Neural cell (in vitro differentiated cells): ENCODE measurements at regions not wholly inside any gene's neighbourhood (a gene's known extent, or its start where the extent isn't known, plus 50 kb on each side); places are given as distances from the start of the nearest gene placed in this dataset.

Experiments used
- H2AFZ ChIP-seq: fragments of 200-600, 300-800 bp; sonication (generic), shearing (Covaris generic); 2 replicates; pipeline ENCODE4 v1.6.0; 2014; ENCODE audit warnings: low read depth, mild to moderate bottlenecking, antibody characterized with exemption, low read length, moderate library complexity
- H3F3A ChIP-seq: fragments of 200-600 bp; shearing (Covaris generic); 2 replicates; pipeline ENCODE4 v1.6.1; 2016; ENCODE audit warnings: mild to moderate bottlenecking, moderate library complexity, mixed read lengths, antibody characterized with exemption, low read length; ENCODE audit not compliant: insufficient read depth, poor library complexity, severe bottlenecking
- H3K27ac ChIP-seq: fragments of 200-600, 300-800 bp; sonication (generic), shearing (Covaris generic); 2 replicates; pipeline ENCODE4 v1.5.1; 2014; ENCODE audit warnings: mild to moderate bottlenecking, low read length, moderate library complexity
- H3K27me3 ChIP-seq: fragments of 300-800, 200-600 bp; sonication (generic), shearing (Covaris generic); 2 replicates; pipeline ENCODE4 v1.6.0; 2014; ENCODE audit warnings: mild to moderate bottlenecking, low read depth, low read length, moderate library complexity; ENCODE audit not compliant: insufficient read depth
- H3K36me3 ChIP-seq: fragments of 300-800, 200-600 bp; sonication (generic), shearing (Covaris generic); 2 replicates; pipeline ENCODE4 v1.5.1; 2014; ENCODE audit warnings: mild to moderate bottlenecking, antibody characterized with exemption, low read length, moderate library complexity; ENCODE audit not compliant: insufficient read depth
- H3K4me2 ChIP-seq: fragments of 300-800, 200-600 bp; sonication (generic), shearing (Covaris generic); 2 replicates; pipeline ENCODE4 v1.6.0; 2014; ENCODE audit warnings: mild to moderate bottlenecking, low read length
- H3K4me3 ChIP-seq: fragments of 300-800, 200-600 bp; sonication (generic), shearing (Covaris generic); 2 replicates; pipeline ENCODE4 v1.5.1; 2014; ENCODE audit warnings: mild to moderate bottlenecking, low read length, moderate library complexity
- H3K79me2 ChIP-seq: fragments of 200-600 bp; shearing (Covaris generic); replicated peaks from 2 replicates; pipeline ENCODE4 v1.6.0; 2014; ENCODE audit warnings: mild to moderate bottlenecking, low read length, moderate library complexity; ENCODE audit not compliant: insufficient read depth
- H3K9ac ChIP-seq: fragments of 300-800, 200-600 bp; sonication (generic), shearing (Covaris generic); 2 replicates; pipeline ENCODE4 v1.6.1; 2016; ENCODE audit warnings: mild to moderate bottlenecking, low read length, mixed read lengths
- H3K9me2 ChIP-seq: fragments of 200-600 bp; shearing (Covaris generic); 2 replicates; pipeline ENCODE4 v1.6.1; 2016; ENCODE audit warnings: mild to moderate bottlenecking, low read length, mixed read lengths; ENCODE audit not compliant: insufficient read depth
- H3K9me3 ChIP-seq: fragments of 200-600, 300-800 bp; sonication (generic), shearing (Covaris generic); 2 replicates; pipeline ENCODE4 v1.6.1; 2016; ENCODE audit warnings: mild to moderate bottlenecking, mixed run types, low read length, moderate library complexity, mixed read lengths
- H4K20me1 ChIP-seq: fragments of 200-600 bp; shearing (Covaris generic); 2 replicates; pipeline ENCODE4 v1.6.1; 2016; ENCODE audit warnings: mild to moderate bottlenecking, mixed run types; ENCODE audit not compliant: insufficient read depth
- EP300 ChIP-seq: fragments of 450-650 bp; conservative IDR thresholded peaks from 2 replicates; pipeline ENCODE4 v1.6.1; 2014; ENCODE audit warnings: antibody characterized with exemption, mild to moderate bottlenecking, moderate library complexity; ENCODE audit not compliant: poor library complexity, severe bottlenecking
- EZH2 ChIP-seq: fragments of 200-600, 300-800 bp; shearing (Covaris generic), sonication (generic); IDR thresholded peaks from 2 replicates; pipeline ENCODE4 v1.6.1; 2014; ENCODE audit warnings: antibody characterized with exemption, low read length, borderline replicate concordance, mild to moderate bottlenecking; ENCODE audit not compliant: insufficient read depth, poor library complexity, severe bottlenecking
- MXI1 ChIP-seq: fragments of 450-650 bp; conservative IDR thresholded peaks from 2 replicates; pipeline ENCODE4 v1.6.1; 2014; ENCODE audit warnings: antibody characterized with exemption, mild to moderate bottlenecking; ENCODE audit not compliant: poor library complexity, severe bottlenecking
- POLR2AphosphoS5 ChIP-seq: IDR thresholded peaks from 2 replicates; pipeline ENCODE4 v1.6.1; 2012
- RAD21 ChIP-seq: fragments of 450-650 bp; conservative IDR thresholded peaks from 2 replicates; pipeline ENCODE4 v1.6.1; 2014; ENCODE audit warnings: antibody characterized with exemption, mild to moderate bottlenecking, moderate library complexity
- REST ChIP-seq: IDR thresholded peaks from 2 replicates; pipeline ENCODE4 v1.6.1; 2012; ENCODE audit warnings: borderline replicate concordance
- SMC3 ChIP-seq: fragments of 450-650 bp; conservative IDR thresholded peaks from 2 replicates; pipeline ENCODE4 v1.6.1; 2014; ENCODE audit warnings: antibody characterized with exemption, mild to moderate bottlenecking, moderate library complexity; ENCODE audit not compliant: poor library complexity
- TAF1 ChIP-seq: IDR thresholded peaks from 2 replicates; pipeline ENCODE4 v1.6.1; 2012; ENCODE audit warnings: low read depth
- TF ChIP-seq, protein P1 (sequence below): fragments of 450-650 bp; IDR thresholded peaks from 2 replicates; pipeline ENCODE4 v1.5.1; 2014; ENCODE audit warnings: antibody characterized with exemption, mild to moderate bottlenecking, moderate library complexity; ENCODE audit not compliant: poor library complexity, severe bottlenecking

GRCh38 chr9:11871852-11872251 is 821.3 kb upstream of the TYRP1 start:
- TF ChIP-seq EZH2: no peak
- peak; percentile 98 for TF ChIP-seq EP300
- TF ChIP-seq POLR2AphosphoS5: peak; percentile 88
- TF ChIP-seq SMC3: peak; percentile 35
- Histone ChIP-seq H3K9ac (peak overlapping the region; percentile 2), H3K36me3 (no peaks in the 10 kb centered on the region), H3K27ac (peak overlapping the region; percentile 66), H3K79me2 (no peaks in the 10 kb centered on the region), H4K20me1 (no peaks in the 10 kb centered on the region), H2AFZ (no peak overlapping the region), H3K9me3 (no peaks in the 10 kb centered on the region), H3K4me2 (peak overlapping the region; percentile 29), H3K9me2 (no peaks in the 10 kb centered on the region), H3K27me3 (no peaks in the 10 kb centered on the region), H3F3A (no peaks in the 10 kb centered on the region), H3K4me3 (peak overlapping the region; percentile 53)

GRCh38 chr9:11872471-11872870 is 820.7 kb upstream of the TYRP1 start:
- H2AFZ ChIP-seq: no peak overlapping the region
- H3K9ac ChIP-seq: peak overlapping the region; percentile 2
- peak overlapping the region; percentile 53 for H3K4me3 ChIP-seq
- H3K36me3 ChIP-seq: no peaks in the 10 kb centered on the region
- H3F3A ChIP-seq: no peaks in the 10 kb centered on the region
- H3K27me3 ChIP-seq: no peaks in the 10 kb centered on the region
- H3K79me2 ChIP-seq: no peaks in the 10 kb centered on the region
- H3K9me2 ChIP-seq: no peaks in the 10 kb centered on the region
- peak overlapping the region; percentile 66 for H3K27ac ChIP-seq
- H4K20me1 ChIP-seq: no peaks in the 10 kb centered on the region
- no peaks in the 10 kb centered on the region for H3K9me3 ChIP-seq
- no peak for TF ChIP-seq RAD21
- TF ChIP-seq, protein P1, sequence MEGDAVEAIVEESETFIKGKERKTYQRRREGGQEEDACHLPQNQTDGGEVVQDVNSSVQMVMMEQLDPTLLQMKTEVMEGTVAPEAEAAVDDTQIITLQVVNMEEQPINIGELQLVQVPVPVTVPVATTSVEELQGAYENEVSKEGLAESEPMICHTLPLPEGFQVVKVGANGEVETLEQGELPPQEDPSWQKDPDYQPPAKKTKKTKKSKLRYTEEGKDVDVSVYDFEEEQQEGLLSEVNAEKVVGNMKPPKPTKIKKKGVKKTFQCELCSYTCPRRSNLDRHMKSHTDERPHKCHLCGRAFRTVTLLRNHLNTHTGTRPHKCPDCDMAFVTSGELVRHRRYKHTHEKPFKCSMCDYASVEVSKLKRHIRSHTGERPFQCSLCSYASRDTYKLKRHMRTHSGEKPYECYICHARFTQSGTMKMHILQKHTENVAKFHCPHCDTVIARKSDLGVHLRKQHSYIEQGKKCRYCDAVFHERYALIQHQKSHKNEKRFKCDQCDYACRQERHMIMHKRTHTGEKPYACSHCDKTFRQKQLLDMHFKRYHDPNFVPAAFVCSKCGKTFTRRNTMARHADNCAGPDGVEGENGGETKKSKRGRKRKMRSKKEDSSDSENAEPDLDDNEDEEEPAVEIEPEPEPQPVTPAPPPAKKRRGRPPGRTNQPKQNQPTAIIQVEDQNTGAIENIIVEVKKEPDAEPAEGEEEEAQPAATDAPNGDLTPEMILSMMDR: no peak
- TF ChIP-seq EZH2: no peak
- TF ChIP-seq POLR2AphosphoS5: no peak
- no peak for TF ChIP-seq TAF1
- no peak for TF ChIP-seq REST
- no peak for TF ChIP-seq SMC3
- TF ChIP-seq MXI1: no peak
- TF ChIP-seq EP300: no peak
- peak overlapping the region; percentile 29 for H3K4me2 ChIP-seq

- Histone ChIP-seq H3K9ac (no peak overlapping the region), H3K9me2 (no peaks in the 10 kb centered on the region), H2AFZ (no peak overlapping the region), H3K4me3 (no peak overlapping the region), H3K9me3 (no peaks in the 10 kb centered on the region), H3K27ac (no peak overlapping the region), H3K36me3 (no peaks in the 10 kb centered on the region), H3K27me3 (no peaks in the 10 kb centered on the region), H3K79me2 (no peaks in the 10 kb centered on the region), H3K4me2 (no peak overlapping the region), H4K20me1 (no peaks in the 10 kb centered on the region), H3F3A (no peaks in the 10 kb centered on the region)
- TF ChIP-seq POLR2AphosphoS5 (no peak), TAF1 (no peak), MXI1 (no peak), SMC3 (no peak)
- TF ChIP-seq, protein P1: no peak
Measured at GRCh38 chr9:11874414-11874813, 818.8 kb upstream of the TYRP1 start.
